EH (cell line): ENCODE measurements at regions not wholly inside any gene's neighbourhood (a gene's known extent, or its start where the extent isn't known, plus 50 kb on each side); places are given as distances from the start of the nearest gene placed in this dataset.
"Not testable (repeated sequence)": the region's sequence is repeated elsewhere in the genome, so short reads cannot be mapped to it uniquely, and the experiment has no call there.

Experiments
- DNase-seq: peaks from one replicate; pipeline ENCODE4 v3.0.0-alpha.2; 2015; ENCODE audit warnings: low read depth

- DNase-seq = not testable (repeated sequence)
These were observed 126.4 kb downstream of the RBM46 start for GRCh38 chr4:154907345-154908045.

GRCh38 chr4:154908168-154908567, 127.1 kb downstream of the RBM46 start:
- no peak for DNase-seq

- DNase-seq = no peak
These were observed 130.0 kb downstream of the RBM46 start for GRCh38 chr4:154911097-154911496.

GRCh38 chr4:154911608-154912098, 130.6 kb downstream of the RBM46 start:
- DNase-seq = no peak

- no peak for DNase-seq
These were observed 135.0 kb downstream of the RBM46 start for GRCh38 chr4:154916068-154916467.

- no peak for DNase-seq
These were observed 146.1 kb downstream of the RBM46 start for GRCh38 chr4:154927126-154927680.

- DNase-seq = peak; percentile 13
These were observed 147.7 kb downstream of the RBM46 start for GRCh38 chr4:154928640-154929257.

- DNase-seq = no peak
These were observed 155.8 kb downstream of the RBM46 start for GRCh38 chr4:154936873-154937272.

- no peak for DNase-seq
These were observed 158.8 kb downstream of the RBM46 start for GRCh38 chr4:154939851-154940250.

GRCh38 chr4:154942176-154942575, 161.1 kb downstream of the RBM46 start:
- DNase-seq = no peak

- DNase-seq = no peak
These were observed 163.9 kb downstream of the RBM46 start for GRCh38 chr4:154944996-154945395.

- no peak for DNase-seq
These were observed 165.0 kb downstream of the RBM46 start for GRCh38 chr4:154946113-154946512.

- no peak for DNase-seq
These were observed 172.6 kb downstream of the RBM46 start for GRCh38 chr4:154953691-154954090.

GRCh38 chr4:154954117-154954516, 173.0 kb downstream of the RBM46 start:
- no peak for DNase-seq

GRCh38 chr4:154958121-154958520, 177.0 kb downstream of the RBM46 start:
- DNase-seq = no peak

- no peak for DNase-seq
These were observed 177.7 kb downstream of the RBM46 start for GRCh38 chr4:154958621-154959358.

- DNase-seq = no peak
These were observed 178.7 kb downstream of the RBM46 start for GRCh38 chr4:154959756-154960155.

GRCh38 chr4:154960476-154960875, 179.4 kb downstream of the RBM46 start:
- DNase-seq = no peak

- DNase-seq = no peak
These were observed 180.2 kb downstream of the RBM46 start for GRCh38 chr4:154961263-154961662.

- no peak for DNase-seq
These were observed 192.4 kb downstream of the RBM46 start for GRCh38 chr4:154973244-154974035.

GRCh38 chr4:154977228-154977627, 196.2 kb downstream of the RBM46 start:
- no peak for DNase-seq
